Epithelial cell of prostate (primary cell): ENCODE measurements at regions not wholly inside any gene's neighbourhood (a gene's known extent, or its start where the extent isn't known, plus 50 kb on each side); places are given as distances from the start of the nearest gene placed in this dataset.

Experiments used
- DNase-seq: peaks from one replicate; pipeline ENCODE4 v3.0.0-alpha.2; 2011; ENCODE audit warnings: low read depth, low spot score
- H3K27ac ChIP-seq: fragments of 450-650 bp; 2 replicates; pipeline ENCODE4 v1.5.1; 2017; ENCODE audit warnings: mild to moderate bottlenecking

GRCh38 chr6:106918115-106918514 is 56.4 kb downstream of the CD24 start:
- H3K27ac ChIP-seq: no peak overlapping the region
- no peak for DNase-seq

DNA sequence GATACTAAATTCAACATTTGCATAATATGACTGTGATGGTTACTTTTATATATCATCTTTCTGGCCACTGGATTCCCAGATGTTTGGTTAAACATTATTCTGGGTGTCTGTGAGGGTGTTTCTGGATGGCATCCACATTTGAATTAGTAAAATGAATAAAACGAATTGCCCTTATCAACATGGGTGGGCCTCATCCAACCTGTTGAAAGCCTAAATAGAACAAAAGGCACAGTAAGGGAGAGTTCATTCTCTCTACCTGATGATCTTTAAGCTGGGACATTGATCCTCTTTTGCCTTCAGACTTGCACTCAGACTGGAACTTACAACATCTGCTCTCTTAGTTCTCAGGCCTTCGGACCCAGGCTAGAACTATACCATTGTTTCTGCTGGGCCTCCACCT is 57.6 kb downstream of the CD24 start:
- no peak overlapping the region for H3K27ac ChIP-seq
- DNase-seq: no peak

DNA sequence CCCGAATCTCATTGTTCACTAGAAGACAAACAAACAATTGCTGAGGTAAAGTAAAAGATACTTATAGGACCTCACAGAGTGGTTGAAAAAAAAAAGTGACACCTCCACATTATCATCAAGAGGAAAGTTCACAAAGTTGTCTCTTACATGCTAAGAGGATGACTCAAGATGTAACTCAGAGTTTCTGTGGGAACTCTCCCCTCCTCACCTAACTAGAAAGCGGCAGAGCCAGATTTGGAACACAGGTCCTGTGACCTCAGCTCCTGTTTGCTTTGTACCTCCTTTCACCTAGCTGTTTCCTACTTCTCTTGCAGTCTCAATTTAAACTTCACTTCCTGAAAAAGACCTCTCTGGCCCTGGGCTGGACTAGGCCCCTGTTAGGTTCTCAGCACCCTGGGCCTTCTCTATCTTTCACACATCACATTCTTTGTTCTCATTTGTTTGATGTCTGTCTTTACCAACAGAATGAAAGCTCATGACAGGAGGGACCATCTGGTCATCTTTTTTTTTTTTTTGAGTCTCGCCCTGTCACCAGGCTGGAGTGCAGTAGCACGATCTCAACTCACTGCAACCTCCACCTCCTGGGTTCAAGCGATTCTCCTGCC is 60.8 kb downstream of the CD24 start:
- DNase-seq: peak; percentile 97
- peak overlapping the region; percentile 95 for H3K27ac ChIP-seq

- peak overlapping the region; percentile 95 for H3K27ac ChIP-seq
These were observed 61.4 kb downstream of the CD24 start for GRCh38 chr6:106913111-106913510.

GRCh38 chr6:106912091-106912490 is 62.4 kb downstream of the CD24 start:
- H3K27ac ChIP-seq: peak overlapping the region; percentile 95
- no peak for DNase-seq

More at GRCh38 chr6:106913111-106913510, 61.4 kb downstream of the CD24 start:
- DNase-seq: peak; percentile 89

DNA sequence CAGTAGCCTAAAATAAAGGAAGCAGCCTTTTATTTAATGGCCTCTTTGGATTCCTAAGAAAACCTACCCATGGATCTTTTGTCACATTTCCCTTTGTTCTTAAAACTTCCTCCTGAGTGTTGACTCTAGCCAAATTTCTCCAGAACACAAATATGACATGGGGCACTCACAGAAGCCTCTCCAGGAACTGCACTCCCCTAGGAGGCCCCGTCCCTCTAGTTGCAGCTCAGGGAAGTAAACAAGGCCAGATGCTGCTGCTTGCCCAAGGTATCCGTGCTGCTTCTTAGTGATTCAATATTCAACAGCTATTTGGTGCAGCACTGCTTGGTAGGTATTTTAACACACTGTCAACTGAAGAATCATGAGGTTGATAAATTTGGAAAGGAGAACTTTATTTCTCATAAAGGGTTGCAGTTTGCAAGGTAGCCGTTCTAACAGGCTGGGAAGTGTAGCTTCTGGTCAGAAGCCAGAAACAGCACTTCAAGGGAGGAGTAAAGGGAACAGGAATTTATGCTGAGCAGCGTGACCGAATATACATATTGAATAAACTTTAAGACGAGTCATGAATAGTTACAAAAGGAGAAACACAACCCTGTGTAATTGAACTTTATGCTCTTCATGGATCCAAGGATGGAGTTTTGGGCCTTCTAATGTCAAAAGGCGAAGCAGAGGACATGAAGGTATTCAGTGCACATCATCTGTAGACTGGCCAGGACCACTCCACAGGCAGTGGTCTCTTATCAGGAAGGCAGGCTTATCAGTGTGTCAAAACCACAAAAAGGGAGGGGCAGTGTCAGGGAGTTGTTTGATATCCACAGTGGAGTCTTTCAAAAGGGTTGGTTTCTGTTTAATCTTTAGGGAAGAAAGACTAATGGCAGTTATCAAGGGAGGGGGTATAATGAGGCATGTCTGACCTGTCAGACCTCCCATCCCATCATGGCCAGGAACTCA is 63.3 kb downstream of the CD24 start:
- DNase-seq: no peak
- H3K27ac ChIP-seq: peak overlapping the region; percentile 95

DNA sequence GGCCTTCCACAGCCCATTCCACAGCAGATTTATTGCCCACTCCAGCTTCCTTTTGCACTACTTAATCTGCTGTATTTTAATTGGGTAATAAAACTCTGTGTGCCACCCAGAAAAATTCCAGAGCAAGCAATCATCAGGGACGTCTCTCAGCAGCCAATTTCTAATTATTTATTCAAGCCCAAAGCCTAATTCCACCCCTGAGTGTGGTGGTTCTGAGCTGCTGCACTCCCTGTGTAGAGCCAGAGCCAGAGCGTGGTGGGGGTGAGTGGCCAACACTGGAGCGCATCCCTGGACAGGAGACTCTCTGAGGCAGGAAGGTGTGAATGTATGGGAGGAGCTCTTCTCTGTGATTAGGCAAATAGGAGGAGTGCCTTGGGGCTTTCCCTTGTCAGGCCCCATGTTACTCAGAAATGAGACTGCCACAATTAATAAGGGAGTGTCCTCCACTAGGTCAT is 66.1 kb downstream of the CD24 start:
- peak overlapping the region; percentile 73 for H3K27ac ChIP-seq
- DNase-seq: no peak

GRCh38 chr6:106907754-106908153 is 66.8 kb downstream of the CD24 start:
- peak overlapping the region; percentile 73 for H3K27ac ChIP-seq
- DNase-seq: no peak

DNA sequence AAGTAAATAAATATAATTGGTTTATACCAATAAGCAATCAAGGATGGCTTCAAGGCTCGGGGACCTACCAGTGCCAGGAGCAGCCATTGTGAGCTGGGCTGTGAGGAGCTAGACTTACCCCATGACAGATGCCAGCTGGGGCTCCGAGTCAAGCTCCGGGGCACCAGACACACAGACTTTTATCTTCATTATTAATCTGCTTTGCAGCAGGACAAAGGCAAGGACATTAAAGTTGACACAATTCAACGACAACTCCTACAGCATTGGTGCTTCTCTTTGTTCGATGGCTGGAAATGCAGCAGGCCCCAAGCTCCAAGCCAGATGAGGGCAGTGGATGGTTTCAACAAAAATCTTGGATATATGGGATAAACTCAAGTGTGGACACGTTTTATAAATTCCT is 68.3 kb downstream of the CD24 start:
- H3K27ac ChIP-seq: no peak overlapping the region
- no peak for DNase-seq

- no peak for DNase-seq
- no peak overlapping the region for H3K27ac ChIP-seq
These were observed 71.2 kb downstream of the CD24 start for GRCh38 chr6:106903299-106903698.

DNA sequence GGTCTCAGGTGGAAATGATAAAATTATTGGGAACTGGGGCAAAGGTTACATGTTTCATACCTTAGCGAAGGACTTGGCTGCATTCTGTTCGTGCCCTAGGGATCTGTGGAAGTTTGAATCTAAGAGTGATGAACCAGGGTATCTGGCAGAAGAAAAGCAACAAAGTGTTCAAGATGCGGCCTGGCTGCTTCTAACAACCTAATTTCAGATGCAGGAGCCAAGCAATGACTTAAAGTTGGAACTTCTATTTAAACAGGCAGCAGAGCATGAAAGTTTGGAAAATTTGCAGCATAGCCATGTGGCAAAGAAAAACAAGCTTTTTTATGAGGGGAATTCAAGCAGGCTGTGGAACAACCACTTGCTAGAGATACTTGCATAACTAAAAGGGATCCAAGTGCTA is 73.5 kb downstream of the CD24 start:
- no peak overlapping the region for H3K27ac ChIP-seq
- no peak for DNase-seq

DNA sequence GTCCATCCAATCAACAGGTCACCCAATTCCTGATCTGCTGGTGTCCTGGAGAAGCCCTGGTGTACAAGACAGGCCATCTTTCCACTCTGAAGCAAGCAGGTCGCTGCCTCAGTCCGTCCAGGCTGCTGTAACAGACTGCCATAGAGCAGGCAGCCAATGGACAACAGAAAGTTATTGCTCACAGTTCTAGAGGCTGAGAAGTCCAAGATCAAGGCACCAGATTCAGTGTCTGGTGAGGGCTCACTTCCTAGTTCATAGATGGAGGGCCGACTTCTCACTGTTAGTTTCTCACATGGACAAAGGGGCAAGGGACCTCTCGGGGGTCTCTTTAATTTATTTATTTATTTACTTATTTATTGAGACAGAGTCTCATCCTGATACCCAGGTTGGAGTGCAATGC is 74.8 kb downstream of the CD24 start:
- no peak overlapping the region for H3K27ac ChIP-seq
- no peak for DNase-seq

DNA sequence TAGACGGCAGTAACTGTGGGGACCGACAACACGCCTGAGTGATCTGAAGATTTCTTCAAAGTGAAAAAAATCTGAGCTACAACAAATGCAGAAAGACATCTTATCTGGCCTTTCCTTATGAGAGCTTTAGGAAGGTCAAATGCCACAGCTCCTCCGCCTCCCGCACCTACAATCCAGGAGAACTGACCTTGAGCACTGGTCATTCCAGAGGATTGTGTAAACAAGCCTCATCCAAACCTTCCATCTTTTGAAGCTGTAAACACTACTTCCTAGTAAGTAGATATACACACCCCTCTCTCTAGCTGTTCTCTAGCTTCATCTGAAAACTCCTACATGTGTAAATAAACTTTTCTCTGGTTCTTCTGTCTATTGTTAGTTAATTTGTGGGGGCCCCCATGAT is 76.9 kb downstream of the CD24 start:
- no peak overlapping the region for H3K27ac ChIP-seq
- no peak for DNase-seq

- peak overlapping the region; percentile 51 for H3K27ac ChIP-seq
- no peak for DNase-seq
These were observed 78.9 kb downstream of the CD24 start for GRCh38 chr6:106895703-106896040.

DNA sequence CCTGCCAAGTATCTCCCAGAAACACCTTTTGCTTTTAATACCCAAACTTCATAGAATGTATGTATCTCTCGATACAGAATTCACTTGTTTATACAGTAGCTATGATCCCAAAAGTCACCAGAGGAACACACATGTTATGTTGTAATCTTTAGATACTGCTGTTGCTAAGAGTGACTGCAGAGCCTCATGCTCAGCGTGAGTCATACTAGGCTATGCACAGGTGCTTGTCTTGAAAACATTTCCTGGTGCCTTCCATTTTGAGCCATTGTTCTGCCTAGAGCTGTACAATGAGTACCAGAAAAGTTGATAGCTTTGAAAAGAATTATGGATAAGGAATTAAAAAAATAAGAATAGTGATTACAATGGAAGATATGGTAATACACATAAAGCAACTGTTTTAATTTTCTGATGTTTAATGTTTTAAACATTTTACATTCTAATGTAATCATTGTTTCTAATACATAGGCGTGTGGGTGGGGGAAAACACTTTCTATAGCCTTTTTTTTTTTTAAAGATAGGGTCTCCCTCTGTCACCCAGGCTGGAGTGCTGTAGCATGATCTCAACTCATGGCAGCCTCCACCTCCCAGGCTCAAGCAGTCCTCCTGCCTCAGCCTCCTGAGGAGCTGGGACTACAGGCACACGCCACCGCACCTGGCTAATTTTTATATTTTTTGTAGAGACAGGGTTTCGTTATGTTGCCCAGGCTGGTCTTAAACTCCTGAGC is 79.4 kb downstream of the CD24 start:
- peak overlapping the region; percentile 51 for H3K27ac ChIP-seq
- DNase-seq: peak; percentile 78

- no peak overlapping the region for H3K27ac ChIP-seq
These were observed 82.3 kb downstream of the CD24 start for GRCh38 chr6:106892186-106892585.

DNA sequence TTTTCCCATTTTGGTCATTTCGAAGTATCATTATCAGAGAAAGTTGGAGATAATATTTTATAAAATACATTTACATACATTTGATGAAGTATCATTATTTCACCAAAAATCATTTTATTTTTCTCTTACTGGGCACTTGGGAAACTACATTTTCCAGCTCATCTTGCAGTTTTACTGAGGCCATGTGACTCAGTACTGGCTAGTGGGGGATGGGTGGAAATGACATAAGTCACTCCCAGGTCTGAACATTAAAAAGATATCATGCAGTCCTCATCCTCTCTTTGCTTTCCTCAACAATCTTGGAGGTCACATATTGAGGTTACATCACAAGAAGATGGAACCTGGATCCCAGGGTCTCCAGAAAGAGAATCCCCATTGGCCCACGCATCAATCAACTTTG is 84.1 kb downstream of the CD24 start:
- DNase-seq: no peak
- no peak overlapping the region for H3K27ac ChIP-seq

More at GRCh38 chr6:106892186-106892585, 82.3 kb downstream of the CD24 start:
- DNase-seq: no peak

DNA sequence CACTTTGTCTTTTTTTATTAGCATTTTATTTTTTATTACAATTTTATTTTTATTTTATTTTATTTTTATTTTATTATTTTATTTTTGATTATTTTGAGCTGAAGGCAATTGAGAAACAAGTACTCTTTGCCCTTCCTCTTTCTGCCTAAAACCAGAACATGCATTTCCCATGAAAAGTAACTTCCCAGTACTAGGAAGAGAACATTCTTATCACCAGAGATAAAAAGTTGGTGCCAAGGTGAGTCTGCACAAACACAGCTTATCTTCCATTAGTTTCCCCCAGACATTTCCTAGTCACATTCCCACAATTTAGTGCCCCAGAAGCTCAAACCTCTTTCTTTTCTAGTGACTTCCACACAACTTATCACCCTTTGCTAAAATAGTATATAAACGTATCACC is 84.8 kb downstream of the CD24 start:
- no peak for DNase-seq
- peak overlapping the region; percentile 89 for H3K27ac ChIP-seq

DNA sequence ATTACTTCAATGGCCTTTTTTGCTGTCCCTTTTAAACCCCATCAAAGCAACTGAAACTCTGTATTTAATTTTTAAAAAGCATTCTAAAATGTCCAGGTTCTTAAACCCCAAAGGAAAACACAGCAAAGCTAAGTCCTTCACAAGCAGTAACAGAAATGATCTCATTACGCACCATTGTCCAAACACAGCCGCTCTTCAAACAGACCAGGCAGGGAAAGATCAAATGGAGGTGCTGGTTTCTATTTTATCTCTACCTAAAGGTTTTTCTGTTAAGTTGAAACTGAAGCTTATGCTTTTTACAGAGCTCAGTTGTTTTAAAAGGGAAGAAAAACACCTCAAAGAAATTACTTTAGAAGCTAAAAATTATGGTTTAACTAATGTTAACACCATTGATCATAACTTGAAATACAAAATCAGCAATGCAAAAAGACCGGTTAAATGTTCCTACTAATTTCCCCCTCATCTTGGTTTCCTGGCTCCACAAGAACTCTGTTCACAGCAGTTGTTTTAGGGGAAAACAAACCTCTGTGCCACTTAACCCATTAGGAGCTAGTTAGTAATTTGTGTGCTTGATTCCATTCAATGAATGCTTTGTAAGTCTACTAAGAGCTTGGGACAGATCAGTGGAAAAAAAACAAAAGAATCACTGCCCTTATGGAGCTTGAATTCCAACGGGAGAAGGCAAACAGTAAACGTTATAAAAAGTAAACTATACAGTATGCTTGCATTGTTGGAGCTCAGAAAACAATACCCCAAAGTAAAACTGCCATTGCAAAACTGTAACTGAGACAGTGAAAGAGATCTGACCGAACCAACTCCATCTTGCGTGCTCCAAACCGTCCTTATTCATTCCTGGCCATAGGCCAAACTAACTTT is 87.4 kb downstream of the CD24 start:
- peak overlapping the region; percentile 89 for H3K27ac ChIP-seq
- DNase-seq: no peak
